HepG2 (cell line): ENCODE measurements at regions not wholly inside any gene's neighbourhood (a gene's known extent, or its start where the extent isn't known, plus 50 kb on each side); places are given as distances from the start of the nearest gene placed in this dataset.

Experiments
- E2F5 ChIP-seq: sonication (generic); formaldehyde crosslinking; conservative IDR thresholded peaks from 2 replicates; pipeline ENCODE4 v1.4.0; 2020; ENCODE audit warnings: missing genetic modification reagents
- GFI1 ChIP-seq: sonication (generic); formaldehyde crosslinking; IDR thresholded peaks from 2 replicates; pipeline ENCODE4 v1.5.0; 2020; ENCODE audit warnings: missing genetic modification reagents, mild to moderate bottlenecking, borderline replicate concordance
- HNRNPL ChIP-seq: fragments of 200-400 bp; formaldehyde crosslinking; IDR thresholded peaks from 2 replicates; pipeline ENCODE4 v1.6.1; 2017; ENCODE audit warnings: mild to moderate bottlenecking, low read depth, low read length
- IRF2 ChIP-seq: IDR thresholded peaks from 2 replicates; pipeline ENCODE4 v1.6.1; 2018; ENCODE audit warnings: missing genetic modification reagents, missing compliant biosample characterization
- IRF9 ChIP-seq: sonication (generic); formaldehyde crosslinking; IDR thresholded peaks from 2 replicates; pipeline ENCODE4 v1.8.0; 2022; ENCODE audit warnings: missing genetic modification reagents, mild to moderate bottlenecking, borderline replicate concordance
- KDM1A ChIP-seq: IDR thresholded peaks from 2 replicates; pipeline ENCODE4 v1.6.1; 2016; ENCODE audit warnings: missing compliant biosample characterization
- MAFF ChIP-seq: IDR thresholded peaks from 2 replicates; pipeline ENCODE4 v1.6.1; 2011; ENCODE audit warnings: low read depth, low read length, improper control_type of control experiment
- MTF1 ChIP-seq: sonication (generic); formaldehyde crosslinking; IDR thresholded peaks from 2 replicates; pipeline ENCODE4 v1.5.0; 2020; ENCODE audit warnings: missing genetic modification reagents
- NR2F1 ChIP-seq, 2 experiments: fragments of 450-650 bp in 1 of 2; formaldehyde crosslinking in 1 of 2; IDR thresholded peaks; 2 replicates each; pipeline versions ENCODE4 v1.5.0 to v1.6.1; 2016 to 2020; ENCODE audit warnings: mild to moderate bottlenecking in 1 of 2, missing compliant biosample characterization in 1 of 2, missing genetic modification reagents in 1 of 2, moderate library complexity in 1 of 2
- RBAK ChIP-seq: sonication (generic); formaldehyde crosslinking; IDR thresholded peaks from 2 replicates; pipeline ENCODE4 v1.5.1; 2020; ENCODE audit warnings: mild to moderate bottlenecking, missing genetic modification reagents
- SNAPC2 ChIP-seq: sonication (generic); formaldehyde crosslinking; IDR thresholded peaks from 2 replicates; pipeline ENCODE4 v1.8.1; 2022; ENCODE audit warnings: mild to moderate bottlenecking, missing genetic modification reagents
- ZFP82 ChIP-seq: sonication (generic); formaldehyde crosslinking; IDR thresholded peaks from 2 replicates; pipeline ENCODE4 v1.5.1; 2020; ENCODE audit warnings: mild to moderate bottlenecking, missing genetic modification reagents, borderline replicate concordance
- ZNF354B ChIP-seq: sonication (generic); formaldehyde crosslinking; IDR thresholded peaks from 2 replicates; pipeline ENCODE4 v1.8.0; 2022; ENCODE audit warnings: mild to moderate bottlenecking, missing genetic modification reagents
- ZNF432 ChIP-seq: sonication (generic); formaldehyde crosslinking; IDR thresholded peaks from 2 replicates; pipeline ENCODE4 v1.5.0; 2020; ENCODE audit warnings: missing genetic modification reagents, mild to moderate bottlenecking, borderline replicate concordance
- ZNF644 ChIP-seq: IDR thresholded peaks from 2 replicates; pipeline ENCODE4 v1.6.1; 2016; ENCODE audit warnings: low read depth
- ZNF782 ChIP-seq: sonication (generic); formaldehyde crosslinking; IDR thresholded peaks from 2 replicates; pipeline ENCODE4 v1.4.0; 2020; ENCODE audit warnings: missing genetic modification reagents, mild to moderate bottlenecking, borderline replicate concordance
- TF ChIP-seq, protein P1 (sequence below): sonication (generic); formaldehyde crosslinking; IDR thresholded peaks from 2 replicates; pipeline ENCODE4 v1.4.0; 2020; ENCODE audit warnings: missing genetic modification reagents, borderline replicate concordance
- TF ChIP-seq, protein P2 (sequence below): sonication (generic); formaldehyde crosslinking; IDR thresholded peaks from 2 replicates; pipeline ENCODE4 v1.9.0; 2021; ENCODE audit warnings: mild to moderate bottlenecking, missing genetic modification reagents

GRCh38 chr7:67764289-67764688, 767.7 kb downstream of the TYW1 start (continued):
- no peak for TF ChIP-seq IRF9 (CRISPR knock-in tag)
- TF ChIP-seq GFI1 (CRISPR knock-in tag) = peak; percentile 99
- peak in 1 of 2 experiments; percentile 52; a peak in 2 of 4 replicates for TF ChIP-seq NR2F1 (CRISPR knock-in tag; IDR thresholded peaks at IDR 0.05)
- TF ChIP-seq, protein P1, sequence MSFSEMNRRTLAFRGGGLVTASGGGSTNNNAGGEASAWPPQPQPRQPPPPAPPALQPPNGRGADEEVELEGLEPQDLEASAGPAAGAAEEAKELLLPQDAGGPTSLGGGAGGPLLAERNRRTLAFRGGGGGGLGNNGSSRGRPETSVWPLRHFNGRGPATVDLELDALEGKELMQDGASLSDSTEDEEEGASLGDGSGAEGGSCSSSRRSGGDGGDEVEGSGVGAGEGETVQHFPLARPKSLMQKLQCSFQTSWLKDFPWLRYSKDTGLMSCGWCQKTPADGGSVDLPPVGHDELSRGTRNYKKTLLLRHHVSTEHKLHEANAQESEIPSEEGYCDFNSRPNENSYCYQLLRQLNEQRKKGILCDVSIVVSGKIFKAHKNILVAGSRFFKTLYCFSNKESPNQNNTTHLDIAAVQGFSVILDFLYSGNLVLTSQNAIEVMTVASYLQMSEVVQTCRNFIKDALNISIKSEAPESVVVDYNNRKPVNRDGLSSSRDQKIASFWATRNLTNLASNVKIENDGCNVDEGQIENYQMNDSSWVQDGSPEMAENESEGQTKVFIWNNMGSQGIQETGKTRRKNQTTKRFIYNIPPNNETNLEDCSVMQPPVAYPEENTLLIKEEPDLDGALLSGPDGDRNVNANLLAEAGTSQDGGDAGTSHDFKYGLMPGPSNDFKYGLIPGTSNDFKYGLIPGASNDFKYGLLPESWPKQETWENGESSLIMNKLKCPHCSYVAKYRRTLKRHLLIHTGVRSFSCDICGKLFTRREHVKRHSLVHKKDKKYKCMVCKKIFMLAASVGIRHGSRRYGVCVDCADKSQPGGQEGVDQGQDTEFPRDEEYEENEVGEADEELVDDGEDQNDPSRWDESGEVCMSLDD (CRISPR knock-in tag) = no peak
- 0 out of 2 replicates have a peak, but pooled peaks have one; percentile 27 for TF ChIP-seq KDM1A (CRISPR knock-in tag)
- TF ChIP-seq E2F5 (CRISPR knock-in tag) = no peak
- TF ChIP-seq ZNF354B (CRISPR knock-in tag) = no peak
- TF ChIP-seq ZNF782 (CRISPR knock-in tag) = no peak
- TF ChIP-seq MTF1 (CRISPR knock-in tag) = no peak
- TF ChIP-seq MAFF = no peak
- peak; percentile 34; the same call in 1 of the 2 replicates for TF ChIP-seq RBAK (CRISPR knock-in tag)
- TF ChIP-seq SNAPC2 = no peak
- TF ChIP-seq ZNF644 (CRISPR knock-in tag) = peak; percentile 38; the same call in 1 of the 2 replicates
- no peak for TF ChIP-seq ZNF432 (CRISPR knock-in tag)
- no peak for TF ChIP-seq HNRNPL
- 0 out of 2 replicates have a peak, but pooled peaks have one; percentile 32 for TF ChIP-seq IRF2 (CRISPR knock-in tag)
- TF ChIP-seq, protein P2, sequence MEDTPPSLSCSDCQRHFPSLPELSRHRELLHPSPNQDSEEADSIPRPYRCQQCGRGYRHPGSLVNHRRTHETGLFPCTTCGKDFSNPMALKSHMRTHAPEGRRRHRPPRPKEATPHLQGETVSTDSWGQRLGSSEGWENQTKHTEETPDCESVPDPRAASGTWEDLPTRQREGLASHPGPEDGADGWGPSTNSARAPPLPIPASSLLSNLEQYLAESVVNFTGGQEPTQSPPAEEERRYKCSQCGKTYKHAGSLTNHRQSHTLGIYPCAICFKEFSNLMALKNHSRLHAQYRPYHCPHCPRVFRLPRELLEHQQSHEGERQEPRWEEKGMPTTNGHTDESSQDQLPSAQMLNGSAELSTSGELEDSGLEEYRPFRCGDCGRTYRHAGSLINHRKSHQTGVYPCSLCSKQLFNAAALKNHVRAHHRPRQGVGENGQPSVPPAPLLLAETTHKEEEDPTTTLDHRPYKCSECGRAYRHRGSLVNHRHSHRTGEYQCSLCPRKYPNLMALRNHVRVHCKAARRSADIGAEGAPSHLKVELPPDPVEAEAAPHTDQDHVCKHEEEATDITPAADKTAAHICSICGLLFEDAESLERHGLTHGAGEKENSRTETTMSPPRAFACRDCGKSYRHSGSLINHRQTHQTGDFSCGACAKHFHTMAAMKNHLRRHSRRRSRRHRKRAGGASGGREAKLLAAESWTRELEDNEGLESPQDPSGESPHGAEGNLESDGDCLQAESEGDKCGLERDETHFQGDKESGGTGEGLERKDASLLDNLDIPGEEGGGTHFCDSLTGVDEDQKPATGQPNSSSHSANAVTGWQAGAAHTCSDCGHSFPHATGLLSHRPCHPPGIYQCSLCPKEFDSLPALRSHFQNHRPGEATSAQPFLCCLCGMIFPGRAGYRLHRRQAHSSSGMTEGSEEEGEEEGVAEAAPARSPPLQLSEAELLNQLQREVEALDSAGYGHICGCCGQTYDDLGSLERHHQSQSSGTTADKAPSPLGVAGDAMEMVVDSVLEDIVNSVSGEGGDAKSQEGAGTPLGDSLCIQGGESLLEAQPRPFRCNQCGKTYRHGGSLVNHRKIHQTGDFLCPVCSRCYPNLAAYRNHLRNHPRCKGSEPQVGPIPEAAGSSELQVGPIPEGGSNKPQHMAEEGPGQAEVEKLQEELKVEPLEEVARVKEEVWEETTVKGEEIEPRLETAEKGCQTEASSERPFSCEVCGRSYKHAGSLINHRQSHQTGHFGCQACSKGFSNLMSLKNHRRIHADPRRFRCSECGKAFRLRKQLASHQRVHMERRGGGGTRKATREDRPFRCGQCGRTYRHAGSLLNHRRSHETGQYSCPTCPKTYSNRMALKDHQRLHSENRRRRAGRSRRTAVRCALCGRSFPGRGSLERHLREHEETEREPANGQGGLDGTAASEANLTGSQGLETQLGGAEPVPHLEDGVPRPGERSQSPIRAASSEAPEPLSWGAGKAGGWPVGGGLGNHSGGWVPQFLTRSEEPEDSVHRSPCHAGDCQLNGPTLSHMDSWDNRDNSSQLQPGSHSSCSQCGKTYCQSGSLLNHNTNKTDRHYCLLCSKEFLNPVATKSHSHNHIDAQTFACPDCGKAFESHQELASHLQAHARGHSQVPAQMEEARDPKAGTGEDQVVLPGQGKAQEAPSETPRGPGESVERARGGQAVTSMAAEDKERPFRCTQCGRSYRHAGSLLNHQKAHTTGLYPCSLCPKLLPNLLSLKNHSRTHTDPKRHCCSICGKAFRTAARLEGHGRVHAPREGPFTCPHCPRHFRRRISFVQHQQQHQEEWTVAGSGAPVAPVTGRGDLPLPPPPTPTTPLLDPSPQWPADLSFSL (CRISPR knock-in tag) = no peak
- no peak for TF ChIP-seq ZFP82 (CRISPR knock-in tag)
